ENCODE measurements at regions not wholly inside any gene's neighbourhood (a gene's known extent, or its start where the extent isn't known, plus 50 kb on each side); places are given as distances from the start of the nearest gene placed in this dataset.

- TF ChIP-seq CTCF (IDR thresholded peaks at IDR 0.05) = no peak
- no peak for TF ChIP-seq POLR2A (IDR thresholded peaks at IDR 0.05)
- no peak for TF ChIP-seq POLR2AphosphoS5 (IDR thresholded peaks at IDR 0.05)
These were observed 50.5 kb upstream of the FCN1 start for GRCh38 chr9:134968011-134968822.
